ENCODE measurements at regions not wholly inside any gene's neighbourhood (a gene's known extent, or its start where the extent isn't known, plus 50 kb on each side); places are given as distances from the start of the nearest gene placed in this dataset.

DNA sequence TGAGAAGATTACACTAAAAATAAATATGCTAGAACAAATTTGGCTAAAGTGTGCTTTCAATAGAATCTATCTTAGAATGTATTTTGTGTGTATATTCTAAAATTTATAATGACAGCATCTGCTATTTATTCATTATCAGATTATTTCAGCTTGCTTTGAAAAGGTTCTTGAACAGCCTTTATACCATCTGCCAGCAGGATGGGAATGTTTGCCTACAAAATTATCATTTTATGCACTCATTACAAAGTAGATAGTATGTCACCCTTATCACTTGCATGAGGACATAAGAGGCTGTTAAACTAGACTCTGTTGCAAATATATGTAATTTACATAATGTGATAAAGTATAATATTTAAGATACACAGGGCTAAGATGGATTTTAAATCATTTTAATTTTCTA lies 1286.9 kb upstream of the PCDH20 start:
- TF ChIP-seq GATA2 (IDR thresholded peaks at IDR 0.05; ENCODE audit: low read depth, low read length) (peak; percentile 25; the same call in 1 of the 2 replicates), GATA3 (IDR thresholded peaks at IDR 0.05; ENCODE audit: low read depth, low read length) (peak; percentile 69)
